Right ventricle myocardium inferior (tissue), 1 donor: ENCODE measurements at regions not wholly inside any gene's neighbourhood (a gene's known extent, or its start where the extent isn't known, plus 50 kb on each side); places are given as distances from the start of the nearest gene placed in this dataset.

Experiments
- ATAC-seq: fragments of 200-7000 bp; cut with Tn5 transposase; one replicate; pipeline ENCODE4 v1.9.1; 2020; ENCODE audit warnings: mild to moderate bottlenecking, moderate library complexity
- DNase-seq: peaks from one replicate; pipeline ENCODE4 v3.0.0; 2021; ENCODE audit errors: missing footprints
- intact Hi-C: fragments of 100-400 bp; cut with DNase I; formaldehyde crosslinking; loops from one replicate; pipeline ENCODE4 v1.11.0; 2022
- donor health status: DM: no; HTN: yes; CAD: no; lungs with severe emphysema.

GRCh38 chr21:32216293-32216692 lies 62.6 kb downstream of the MIS18A start:
- no peak for DNase-seq
- intact Hi-C loops, result no loop called here

GRCh38 chr21:32215306-32215685 lies 63.6 kb downstream of the MIS18A start:
- ATAC-seq (no peak), DNase-seq (no peak)
- intact Hi-C loops, result no loop called here

More at GRCh38 chr21:32216293-32216692, 62.6 kb downstream of the MIS18A start:
- no peak for ATAC-seq

- intact Hi-C loops, result no loop called here
- no peak for ATAC-seq
These were observed 64.1 kb downstream of the MIS18A start for GRCh38 chr21:32214654-32215305.

GRCh38 chr21:32212116-32212515 lies 66.7 kb downstream of the MIS18A start:
- DNase-seq, result no peak
- no peak for ATAC-seq
- intact Hi-C loops, result no loop called here

More at GRCh38 chr21:32214654-32215305, 64.1 kb downstream of the MIS18A start:
- DNase-seq, result no peak

- intact Hi-C loops, result no loop called here
- DNase-seq (no peak), ATAC-seq (no peak)
These were observed 67.5 kb downstream of the MIS18A start for GRCh38 chr21:32211306-32211705.

GRCh38 chr21:32209580-32209979 lies 69.3 kb downstream of the MIS18A start:
- ATAC-seq (no peak), DNase-seq (no peak)
- intact Hi-C loops, result no loop called here

GRCh38 chr21:32207406-32207716 lies 71.5 kb downstream of the MIS18A start:
- intact Hi-C loops, result no loop called here
- ATAC-seq, result no peak
- DNase-seq, result no peak

GRCh38 chr21:32206631-32207405 lies 72.0 kb downstream of the MIS18A start:
- intact Hi-C loops, result no loop called here
- DNase-seq (no peak), ATAC-seq (no peak)

GRCh38 chr21:32203877-32204480 lies 74.9 kb downstream of the MIS18A start:
- no peak for DNase-seq
- intact Hi-C loops, result no loop called here
- no peak for ATAC-seq

GRCh38 chr21:32200029-32200428 lies 78.8 kb downstream of the MIS18A start:
- no peak for ATAC-seq
- no peak for DNase-seq
- intact Hi-C loops, result no loop called here

GRCh38 chr21:32198384-32198783 lies 80.5 kb downstream of the MIS18A start:
- ATAC-seq (no peak), DNase-seq (no peak)
- intact Hi-C loops, result no loop called here

- no peak for ATAC-seq
- intact Hi-C loops, result no loop called here
- no peak for DNase-seq
These were observed 81.0 kb downstream of the MIS18A start for GRCh38 chr21:32197896-32198295.

- no peak for ATAC-seq
- intact Hi-C loops, result no loop called here
- no peak for DNase-seq
These were observed 82.8 kb downstream of the MIS18A start for GRCh38 chr21:32196001-32196400.

- no peak for ATAC-seq
- intact Hi-C loops, result no loop called here
- DNase-seq, result no peak
These were observed 85.8 kb downstream of the MIS18A start for GRCh38 chr21:32193098-32193465.

- intact Hi-C loops, result no loop called here
- DNase-seq, result no peak
- no peak for ATAC-seq
These were observed 86.4 kb downstream of the MIS18A start for GRCh38 chr21:32192291-32193097.

GRCh38 chr21:32190493-32191144 lies 88.2 kb downstream of the MIS18A start:
- DNase-seq (no peak), ATAC-seq (no peak)
- intact Hi-C loops, result no loop called here

- intact Hi-C loops, result no loop called here
These were observed 89.0 kb downstream of the MIS18A start for GRCh38 chr21:32189688-32190483.

GRCh38 chr21:32186804-32187203 lies 92.0 kb downstream of the MIS18A start:
- ATAC-seq, result peak; percentile 26
- DNase-seq, result no peak
- intact Hi-C loops, result no loop called here

More at GRCh38 chr21:32189688-32190483, 89.0 kb downstream of the MIS18A start:
- ATAC-seq (no peak), DNase-seq (no peak)
